Hepatocyte (in vitro differentiated cells): ENCODE measurements at regions not wholly inside any gene's neighbourhood (a gene's known extent, or its start where the extent isn't known, plus 50 kb on each side); places are given as distances from the start of the nearest gene placed in this dataset.

ENCODE experiments used
- DNase-seq: peaks from one replicate; pipeline ENCODE4 v3.0.0-alpha.2; 2016; ENCODE audit warnings: low spot score
- H2AFZ ChIP-seq: fragments of 200-600 bp; sonication (generic); 2 replicates; pipeline ENCODE4 v1.6.0; 2016; ENCODE audit warnings: antibody characterized with exemption, mild to moderate bottlenecking
- H3K27ac ChIP-seq: fragments of 200-600 bp; sonication (generic); 2 replicates; pipeline ENCODE4 v1.5.1; 2016; ENCODE audit warnings: mild to moderate bottlenecking
- H3K27me3 ChIP-seq: fragments of 200-600 bp; sonication (generic); 2 replicates; pipeline ENCODE4 v1.6.1; 2016
- H3K36me3 ChIP-seq: fragments of 200-600 bp; sonication (generic); replicated peaks from 2 replicates; pipeline ENCODE4 v1.5.1; 2016; ENCODE audit warnings: low read depth; ENCODE audit not compliant: insufficient read depth
- H3K4me1 ChIP-seq: fragments of 200-600 bp; sonication (generic); 2 replicates; pipeline ENCODE4 v1.5.1; 2016; ENCODE audit warnings: mild to moderate bottlenecking, moderate library complexity; ENCODE audit not compliant: insufficient read depth
- H3K4me2 ChIP-seq: fragments of 200-600 bp; sonication (generic); 2 replicates; pipeline ENCODE4 v1.6.0; 2016
- H3K4me3 ChIP-seq: fragments of 200-600 bp; sonication (generic); 2 replicates; pipeline ENCODE4 v1.5.1; 2016; ENCODE audit warnings: mild to moderate bottlenecking
- H3K79me2 ChIP-seq: fragments of 200-600 bp; sonication (generic); 2 replicates; pipeline ENCODE4 v1.6.0; 2017; ENCODE audit warnings: mild to moderate bottlenecking
- H3K9me2 ChIP-seq: fragments of 200-600 bp; sonication (generic); replicated peaks from 2 replicates; pipeline ENCODE4 v1.6.0; 2017; ENCODE audit warnings: mild to moderate bottlenecking; ENCODE audit not compliant: insufficient read depth
- H3K9me3 ChIP-seq: fragments of 200-600 bp; sonication (generic); 2 replicates; pipeline ENCODE4 v1.5.1; 2016; ENCODE audit warnings: low read depth, mild to moderate bottlenecking
- H4K20me1 ChIP-seq: fragments of 200-600 bp; sonication (generic); 2 replicates; pipeline ENCODE4 v1.6.0; 2016; ENCODE audit warnings: mild to moderate bottlenecking; ENCODE audit not compliant: insufficient read depth, poor library complexity, severe bottlenecking
- CTCF ChIP-seq: fragments of 200-600 bp; sonication (generic); IDR thresholded peaks from 2 replicates; pipeline ENCODE4 v1.5.1; 2016; ENCODE audit warnings: antibody characterized with exemption, mild to moderate bottlenecking; ENCODE audit not compliant: poor library complexity
- EZH2 ChIP-seq: fragments of 200-600 bp; sonication (generic); IDR thresholded peaks from 2 replicates; pipeline ENCODE4 v1.6.1; 2016; ENCODE audit warnings: antibody characterized with exemption, mild to moderate bottlenecking, borderline replicate concordance
- EZH2phosphoT487 ChIP-seq: fragments of 200-600 bp; sonication (generic); IDR thresholded peaks from one replicate; pipeline ENCODE4 v1.6.1; 2018; ENCODE audit warnings: antibody characterized with exemption, mild to moderate bottlenecking, low read depth, moderate library complexity; ENCODE audit not compliant: unreplicated experiment, severe bottlenecking
- WGBS: methylation state at CpG from one replicate; pipeline ENCODE4 v1.1.6; 2016; ENCODE audit warnings: low lambda C conversion rate; ENCODE audit errors: missing lambda C conversion rate; 5-methylcytosine and 5-hydroxymethylcytosine counted together

- no peak for DNase-seq
- Histone ChIP-seq H3K36me3 (no peaks in the 10 kb centered on the region), H3K79me2 (no peaks in the 10 kb centered on the region), H3K9me3 (no peaks in the 10 kb centered on the region), H2AFZ (no peak overlapping the region), H4K20me1 (no peaks in the 10 kb centered on the region), H3K4me1 (no peaks in the 10 kb centered on the region), H3K4me2 (no peak overlapping the region), H3K27me3 (no peaks in the 10 kb centered on the region), H3K9me2 (no peaks in the 10 kb centered on the region), H3K4me3 (no peak overlapping the region), H3K27ac (no peak overlapping the region)
- no peak for TF ChIP-seq EZH2phosphoT487
- TF ChIP-seq CTCF: no peak
- no peak for TF ChIP-seq EZH2
- WGBS: 87% methylated on average over 1 of the region's 1 CpG
These were observed 62.8 kb upstream of the ZFAND5 start for GRCh38 chr9:72427801-72428200.

DNA sequence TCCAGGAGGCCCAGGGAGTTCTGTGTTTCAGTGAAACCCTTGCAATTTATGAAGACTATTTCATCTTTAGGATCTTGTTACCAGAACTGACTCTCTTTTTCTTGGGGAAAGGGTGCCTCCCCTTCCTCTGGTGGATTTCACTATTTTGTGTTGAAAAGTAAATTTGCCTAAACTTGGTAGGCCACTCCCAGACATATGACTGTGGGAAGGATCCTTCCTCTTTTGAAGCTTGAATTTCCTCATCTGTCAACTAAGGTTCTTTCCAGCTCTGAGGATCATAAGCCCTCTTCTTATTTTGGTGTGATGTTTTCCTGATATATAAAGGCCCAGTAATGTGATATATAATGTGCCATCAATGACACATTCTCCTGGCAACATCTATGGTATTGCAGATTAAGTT, 59.1 kb upstream of the ZFAND5 start:
- Histone ChIP-seq H3K27ac (no peak overlapping the region), H3K9me2 (no peaks in the 10 kb centered on the region), H3K4me1 (no peaks in the 10 kb centered on the region), H4K20me1 (no peaks in the 10 kb centered on the region), H3K36me3 (no peaks in the 10 kb centered on the region), H3K79me2 (no peaks in the 10 kb centered on the region), H3K9me3 (no peaks in the 10 kb centered on the region), H3K27me3 (no peaks in the 10 kb centered on the region), H2AFZ (no peak overlapping the region), H3K4me2 (no peak overlapping the region), H3K4me3 (no peak overlapping the region)
- DNase-seq: no peak
- TF ChIP-seq EZH2 (no peak), CTCF (no peak)

DNA sequence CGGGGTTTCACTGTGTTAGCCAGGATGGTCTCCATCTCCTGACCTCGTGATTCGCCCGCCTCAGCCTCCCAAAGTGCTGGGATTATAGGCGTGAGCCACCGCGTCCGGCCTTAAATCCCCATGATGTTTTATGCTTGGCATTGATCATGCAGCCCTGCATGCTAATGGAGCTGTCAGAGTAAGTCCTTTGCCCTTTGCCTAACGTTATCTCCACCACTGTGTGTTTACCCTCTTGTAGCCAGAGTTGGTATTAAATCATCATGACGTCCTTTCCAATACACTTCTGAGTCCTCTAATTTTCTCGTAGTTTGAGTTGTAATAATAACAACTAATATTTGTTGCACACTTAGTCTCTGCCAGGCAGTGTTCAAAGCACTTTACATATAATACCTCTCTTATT, 57.2 kb upstream of the ZFAND5 start:
- no peaks in the 10 kb centered on the region for H3K79me2 ChIP-seq
- H3K4me3 ChIP-seq: no peak overlapping the region
- no peaks in the 10 kb centered on the region for H3K27me3 ChIP-seq
- no peaks in the 10 kb centered on the region for H3K4me1 ChIP-seq
- H3K36me3 ChIP-seq: no peaks in the 10 kb centered on the region
- 80% methylated on average over 11 of the region's 11 CpGs for WGBS
- TF ChIP-seq EZH2phosphoT487 (no peak), EZH2 (no peak), CTCF (no peak)
- no peaks in the 10 kb centered on the region for H3K9me3 ChIP-seq
- no peak overlapping the region for H2AFZ ChIP-seq
- no peak for DNase-seq
- H3K27ac ChIP-seq: no peak overlapping the region
- no peak overlapping the region for H3K4me2 ChIP-seq
- H3K9me2 ChIP-seq: no peaks in the 10 kb centered on the region
- no peaks in the 10 kb centered on the region for H4K20me1 ChIP-seq

GRCh38 chr9:72420783-72421182, 55.8 kb upstream of the ZFAND5 start:
- Histone ChIP-seq H3K9me2 (no peaks in the 10 kb centered on the region), H2AFZ (no peak overlapping the region), H4K20me1 (no peaks in the 10 kb centered on the region), H3K4me1 (no peaks in the 10 kb centered on the region), H3K27me3 (no peaks in the 10 kb centered on the region), H3K9me3 (no peaks in the 10 kb centered on the region), H3K4me3 (no peak overlapping the region), H3K36me3 (no peaks in the 10 kb centered on the region), H3K4me2 (no peak overlapping the region), H3K27ac (no peak overlapping the region), H3K79me2 (no peaks in the 10 kb centered on the region)
- DNase-seq: no peak
- no peak for TF ChIP-seq EZH2phosphoT487
- TF ChIP-seq CTCF: no peak
- TF ChIP-seq EZH2: no peak
